ENCODE measurements at regions not wholly inside any gene's neighbourhood (a gene's known extent, or its start where the extent isn't known, plus 50 kb on each side); places are given as distances from the start of the nearest gene placed in this dataset.
"Not testable (repeated sequence)": the region's sequence is repeated elsewhere in the genome, so short reads cannot be mapped to it uniquely, and the experiment has no call there.

- DNase-seq: not testable (repeated sequence)
Measured at GRCh38 chr21:18096413-18096812, 148.2 kb upstream of the CHODL start.

- DNase-seq: no peak
Measured at GRCh38 chr21:18089786-18090185, 154.8 kb upstream of the CHODL start.

- DNase-seq: no peak
Measured at GRCh38 chr21:18070392-18070791, 174.2 kb upstream of the CHODL start.

GRCh38 chr21:18069875-18070274 lies 174.8 kb upstream of the CHODL start:
- DNase-seq: no peak

GRCh38 chr21:18060402-18060801 lies 184.2 kb upstream of the CHODL start:
- no peak for DNase-seq

GRCh38 chr21:18058731-18059398 lies 185.8 kb upstream of the CHODL start:
- DNase-seq: no peak

- no peak for DNase-seq
Measured at GRCh38 chr21:18053151-18053550, 191.5 kb upstream of the CHODL start.

GRCh38 chr21:18049461-18049860 lies 195.2 kb upstream of the CHODL start:
- DNase-seq: no peak

- no peak for DNase-seq
Measured at GRCh38 chr21:18041012-18041411, 203.6 kb upstream of the CHODL start.

GRCh38 chr21:18030248-18030647 lies 211.1 kb upstream of the C21orf91 start:
- no peak for DNase-seq

GRCh38 chr21:18026359-18026758 lies 207.2 kb upstream of the C21orf91 start:
- no peak for DNase-seq

- no peak for DNase-seq
Measured at GRCh38 chr21:18023711-18024110, 204.6 kb upstream of the C21orf91 start.

- DNase-seq: no peak
Measured at GRCh38 chr21:18023157-18023556, 204.0 kb upstream of the C21orf91 start.

GRCh38 chr21:18007121-18007520 lies 188.0 kb upstream of the C21orf91 start:
- DNase-seq: no peak

GRCh38 chr21:18006691-18007090 lies 187.5 kb upstream of the C21orf91 start:
- DNase-seq: no peak

GRCh38 chr21:18002393-18002792 lies 183.2 kb upstream of the C21orf91 start:
- no peak for DNase-seq

- no peak for DNase-seq
Measured at GRCh38 chr21:18000981-18001686, 182.0 kb upstream of the C21orf91 start.

GRCh38 chr21:17998599-17998998 lies 179.4 kb upstream of the C21orf91 start:
- not testable (repeated sequence) for DNase-seq

- DNase-seq: no peak
Measured at GRCh38 chr21:17989780-17990179, 170.6 kb upstream of the C21orf91 start.

- no peak for DNase-seq
Measured at GRCh38 chr21:17988102-17988437, 168.9 kb upstream of the C21orf91 start.

- DNase-seq: no peak
Measured at GRCh38 chr21:17987382-17988101, 168.4 kb upstream of the C21orf91 start.

GRCh38 chr21:17981060-17981740 lies 162.0 kb upstream of the C21orf91 start:
- DNase-seq: no peak

GRCh38 chr21:17979763-17980162 lies 160.6 kb upstream of the C21orf91 start:
- DNase-seq: no peak

GRCh38 chr21:17978895-17979294 lies 159.7 kb upstream of the C21orf91 start:
- DNase-seq: no peak
